Activated CD8-positive, alpha-beta memory T cell treated with anti-CD3 and anti-CD28 coated beads for 1 hour (primary cell): ENCODE measurements at regions not wholly inside any gene's neighbourhood (a gene's known extent, or its start where the extent isn't known, plus 50 kb on each side); places are given as distances from the start of the nearest gene placed in this dataset.

Source experiments
- DNase-seq, 2 donors: peaks; one replicate each; pipeline ENCODE4 v3.0.0-alpha.2; 2020; ENCODE audit warnings: low read depth in 1 of 2; ENCODE audit errors: extremely low read depth in 1 of 2

DNA sequence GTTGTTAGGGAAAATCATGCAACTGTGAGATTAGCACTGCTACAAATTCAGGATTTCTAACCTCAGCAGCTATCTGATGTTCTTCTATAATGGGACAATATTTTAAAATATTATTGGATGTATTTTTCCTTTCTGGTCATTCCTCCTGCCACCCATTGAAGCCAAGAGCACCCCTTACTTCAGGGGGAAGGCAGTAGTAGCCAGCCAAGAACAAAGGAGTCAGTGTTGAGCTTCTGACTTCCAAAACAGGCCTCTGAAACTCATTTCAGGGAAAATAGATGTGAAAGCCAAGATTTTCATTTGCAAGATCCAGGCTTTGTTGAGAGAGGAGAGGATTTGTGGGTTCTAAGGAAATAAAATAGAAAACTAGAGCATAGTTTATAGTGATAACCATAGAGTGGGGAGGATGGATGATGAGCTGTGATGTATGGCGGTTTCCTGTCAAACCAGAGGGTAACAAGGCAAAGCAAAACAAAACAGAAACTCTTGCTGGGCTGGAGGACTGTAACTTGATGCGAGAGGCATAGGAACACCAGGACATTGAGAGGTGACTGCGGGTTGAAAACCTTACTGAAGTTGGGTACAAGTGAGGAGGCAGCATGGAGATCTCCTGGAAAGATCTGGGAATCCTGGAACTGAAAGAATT lies 173.7 kb upstream of the LEF1 start:
- no peak for DNase-seq

GRCh38 chr4:108337923-108338322 lies 169.2 kb upstream of the LEF1 start:
- DNase-seq = no peak

- no peak for DNase-seq
These were observed 167.3 kb upstream of the LEF1 start for GRCh38 chr4:108336076-108336475.

GRCh38 chr4:108335081-108335480 lies 166.3 kb upstream of the LEF1 start:
- no peak for DNase-seq

- DNase-seq = no peak
These were observed 165.3 kb upstream of the LEF1 start for GRCh38 chr4:108334031-108334430.

- DNase-seq = no peak
These were observed 164.7 kb upstream of the LEF1 start for GRCh38 chr4:108333353-108333942.

DNA sequence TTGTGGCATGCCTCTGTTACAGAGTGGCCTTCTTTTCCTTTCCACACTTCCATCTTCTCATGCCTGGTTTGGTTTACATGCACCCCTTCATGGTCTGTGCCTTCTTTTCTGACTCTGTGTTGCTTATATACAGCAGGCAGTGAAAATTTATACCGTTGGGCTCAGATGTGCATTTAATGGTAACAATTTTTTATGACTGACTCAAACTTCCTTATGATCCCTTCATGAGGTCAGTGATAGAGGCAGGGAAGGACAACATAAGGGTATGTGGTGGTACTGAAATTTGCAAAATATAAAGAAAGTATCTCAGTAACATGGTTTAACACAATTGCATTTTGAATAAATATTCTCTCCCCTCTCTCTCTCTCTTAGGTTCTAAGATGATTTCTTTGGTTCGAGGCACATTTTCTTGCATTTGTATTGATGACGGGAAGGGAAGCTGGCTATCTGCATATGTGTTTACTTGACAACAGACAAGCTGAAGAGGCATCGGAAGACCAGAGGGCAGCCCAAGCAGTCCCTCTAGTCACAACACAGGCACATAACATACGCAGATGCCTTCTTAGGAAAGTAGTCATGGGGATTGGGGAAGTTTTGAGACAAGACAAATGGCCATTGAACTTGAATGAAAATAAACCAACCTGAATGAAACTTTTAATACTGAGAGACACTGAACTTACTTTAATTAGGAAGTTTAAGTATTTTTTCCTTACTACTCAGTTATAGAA lies 163.3 kb upstream of the LEF1 start:
- no peak for DNase-seq

- no peak for DNase-seq
These were observed 159.6 kb upstream of the LEF1 start for GRCh38 chr4:108328383-108328732.

GRCh38 chr4:108327642-108328382 lies 159.1 kb upstream of the LEF1 start:
- DNase-seq = no peak

DNA sequence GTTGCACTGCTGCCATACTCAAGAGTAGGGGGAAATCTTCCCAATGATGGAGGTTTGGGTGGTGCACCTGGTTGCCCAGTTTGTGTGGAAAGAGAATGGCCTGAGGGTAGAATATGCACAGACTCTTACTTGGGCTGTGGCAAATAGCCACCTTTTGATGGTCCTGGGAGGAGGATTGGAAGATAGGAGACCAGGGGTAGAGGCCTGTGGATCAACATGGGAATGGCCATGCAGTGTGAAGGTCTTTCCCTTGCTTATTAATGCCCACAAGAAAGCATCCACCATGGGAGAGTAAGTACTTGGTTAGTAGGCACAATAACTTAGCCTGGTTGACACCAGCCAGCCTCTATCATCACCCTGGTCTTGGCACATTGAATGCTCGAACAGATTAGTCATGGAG lies 156.8 kb upstream of the LEF1 start:
- no peak for DNase-seq

DNA sequence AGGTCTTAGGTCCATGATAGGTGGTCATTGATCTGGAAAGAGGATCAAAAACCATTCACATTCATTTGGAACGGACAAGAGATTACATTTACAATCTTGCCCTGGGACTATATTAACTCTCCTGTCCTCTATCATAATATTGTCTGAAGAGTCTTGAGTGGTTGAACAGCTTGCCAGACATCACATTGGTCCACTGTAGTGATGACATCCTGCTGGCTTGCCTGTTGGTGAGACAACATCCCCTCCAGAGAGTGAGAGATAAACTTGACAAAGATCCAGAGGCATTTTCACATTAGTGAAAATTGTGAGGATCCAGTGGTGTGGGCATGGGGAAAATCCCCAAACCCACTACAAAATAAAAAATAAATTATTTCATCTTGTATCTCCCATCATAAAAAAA lies 155.7 kb upstream of the LEF1 start:
- no peak for DNase-seq

GRCh38 chr4:108322497-108322896 lies 153.8 kb upstream of the LEF1 start:
- no peak for DNase-seq

GRCh38 chr4:108320061-108320460 lies 151.3 kb upstream of the LEF1 start:
- no peak for DNase-seq

GRCh38 chr4:108317377-108317776 lies 148.6 kb upstream of the LEF1 start:
- DNase-seq = no peak

GRCh38 chr4:108315694-108316093 lies 147.0 kb upstream of the LEF1 start:
- no peak for DNase-seq

DNA sequence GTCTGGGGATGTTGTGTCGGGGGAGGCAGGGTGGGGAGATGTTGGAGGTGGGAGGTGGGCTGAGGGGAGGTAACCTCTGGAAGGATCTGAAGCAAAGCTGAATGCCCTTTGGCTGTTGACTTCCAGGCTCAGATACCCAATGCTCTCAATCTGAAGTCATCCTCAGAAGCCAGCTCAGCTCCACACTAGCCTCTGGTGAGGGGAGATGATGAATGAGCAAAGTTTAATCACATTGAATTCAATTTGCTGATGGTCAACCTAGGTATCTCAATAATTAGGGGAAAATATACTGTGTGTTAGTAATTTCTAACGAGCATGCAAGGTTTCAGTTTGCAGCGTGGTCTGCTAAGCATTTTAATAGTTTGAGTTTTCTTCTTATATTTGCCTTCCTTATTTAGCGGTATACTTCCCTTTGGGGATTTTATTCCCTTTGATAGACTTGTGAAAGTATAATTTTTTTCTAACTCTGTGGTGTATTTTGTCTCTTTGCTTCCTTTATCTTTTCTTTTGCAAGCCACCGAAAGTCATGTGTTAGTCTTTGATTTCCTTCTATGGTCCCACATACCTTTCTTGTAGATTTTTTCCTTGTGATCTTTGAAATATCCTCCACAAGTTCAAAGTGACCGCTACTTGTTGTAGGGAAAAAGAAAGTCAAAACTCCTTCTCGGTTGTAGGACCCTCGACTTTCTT lies 146.3 kb upstream of the LEF1 start:
- no peak for DNase-seq

GRCh38 chr4:108313546-108314339 lies 145.0 kb upstream of the LEF1 start:
- no peak for DNase-seq

GRCh38 chr4:108311313-108311712 lies 142.6 kb upstream of the LEF1 start:
- no peak for DNase-seq

DNA sequence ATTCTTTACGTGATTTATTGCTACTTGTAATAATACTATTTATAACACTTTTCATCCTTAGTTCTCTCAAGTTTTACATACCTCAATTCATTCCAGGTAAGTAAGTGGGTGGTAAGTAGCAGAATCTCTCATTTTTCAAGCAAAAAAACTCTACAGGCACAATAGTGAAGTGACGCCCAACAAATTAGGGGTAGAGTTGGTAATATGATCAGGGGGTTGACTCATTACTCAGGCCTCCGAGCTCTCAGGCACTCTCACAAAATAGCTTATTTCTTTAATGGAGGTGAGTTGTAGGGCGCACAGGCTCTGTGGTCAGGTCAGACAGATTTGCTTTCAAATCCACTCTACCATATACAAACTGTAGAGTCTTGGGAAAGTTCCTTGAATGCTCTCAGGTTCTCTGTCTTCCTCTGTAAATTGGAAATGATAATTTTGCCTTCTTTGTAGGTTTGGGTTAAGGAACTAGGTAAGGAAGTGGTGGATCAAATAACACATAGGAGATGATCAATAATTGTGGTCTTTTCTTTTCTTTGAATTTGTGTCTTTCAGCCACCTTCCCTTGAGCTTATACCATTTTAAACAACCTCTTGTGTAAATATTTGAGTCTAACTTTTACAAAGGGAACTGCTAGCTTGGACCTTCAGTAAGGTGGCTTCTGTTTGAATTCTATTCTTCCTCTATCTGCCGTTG lies 134.9 kb upstream of the LEF1 start:
- DNase-seq = no peak
